IMR-90 (cell line): ENCODE measurements at regions not wholly inside any gene's neighbourhood (a gene's known extent, or its start where the extent isn't known, plus 50 kb on each side); places are given as distances from the start of the nearest gene placed in this dataset.

ENCODE experiments used
- ATAC-seq: fragments of 200-7000 bp; cut with Tn5 transposase; 2 replicates; pipeline ENCODE4 v1.9.1; 2020; ENCODE audit warnings: low read depth, mild to moderate bottlenecking, moderate library complexity
- BruUV-seq: library from RNA; stranded (reverse); fragments of 400-500 nt; replicated peaks from 2 replicates; lab custom pipeline; 2021; lab: Mats Ljungman, UMichigan
- CTCF ChIA-PET: fragments of 300-600 bp; formaldehyde crosslinking; extraction: SDS; loops from one replicate; lab custom pipeline; 2021; ENCODE audit warnings: antibody characterized with exemption; lab: Yijun Ruan, JAX
- POLR2A ChIA-PET: fragments of 300-600 bp; sonication (Branson Sonifier 250); formaldehyde crosslinking; loops from one replicate; lab custom pipeline; 2022; ENCODE audit warnings: antibody characterized with exemption; ENCODE audit not compliant: unreplicated experiment; lab: Charles Lee
- DNase-seq: peaks from one replicate; pipeline ENCODE4 v3.0.0; 2013
- H2AFZ ChIP-seq: replicated peaks from 2 replicates; pipeline ENCODE3; 2013; ENCODE audit warnings: low read length, mild to moderate bottlenecking; ENCODE audit not compliant: poor library complexity
- H2AK5ac ChIP-seq: 2 replicates; pipeline ENCODE4 v1.6.1; 2013; ENCODE audit warnings: low read depth, low read length, inconsistent platforms
- H2AK9ac ChIP-seq: replicated peaks from 2 replicates; pipeline ENCODE3; 2013; ENCODE audit warnings: mild to moderate bottlenecking, low read depth, low read length, moderate library complexity; ENCODE audit not compliant: poor library complexity
- H2BK120ac ChIP-seq: 2 replicates; pipeline ENCODE4 v1.6.1; 2013; ENCODE audit warnings: low read depth, low read length, inconsistent platforms
- H2BK15ac ChIP-seq: 3 replicates; pipeline ENCODE4 v1.6.1; 2013; ENCODE audit warnings: low read depth, low read length, inconsistent platforms
- H2BK20ac ChIP-seq: 2 replicates; pipeline ENCODE4 v1.6.1; 2013; ENCODE audit warnings: low read depth, mild to moderate bottlenecking, inconsistent platforms, low read length, moderate library complexity
- H2BK5ac ChIP-seq: 2 replicates; pipeline ENCODE4 v1.6.1; 2013; ENCODE audit warnings: mild to moderate bottlenecking, low read depth, low read length, inconsistent platforms; ENCODE audit not compliant: poor library complexity, severe bottlenecking
- H3K14ac ChIP-seq: replicated peaks from 2 replicates; pipeline ENCODE4 v1.6.1; 2013; ENCODE audit warnings: low read depth, low read length, inconsistent platforms
- H3K18ac ChIP-seq: 2 replicates; pipeline ENCODE4 v1.6.1; 2013; ENCODE audit warnings: low read depth, low read length, control low read depth
- H3K23ac ChIP-seq: 2 replicates; pipeline ENCODE4 v1.6.1; 2013; ENCODE audit warnings: low read depth, low read length, inconsistent platforms
- H3K27ac ChIP-seq: 2 replicates; pipeline ENCODE4 v1.5.1; 2013; ENCODE audit warnings: mild to moderate bottlenecking, control low read depth, low read length; ENCODE audit not compliant: insufficient read depth
- H3K27me3 ChIP-seq: 2 replicates; pipeline ENCODE4 v1.6.1; 2013; ENCODE audit warnings: low read length; ENCODE audit not compliant: control insufficient read depth, insufficient read depth
- H3K36me3 ChIP-seq: 2 replicates; pipeline ENCODE4 v1.6.1; 2013; ENCODE audit warnings: low read length, mixed read lengths; ENCODE audit not compliant: control insufficient read depth, insufficient read depth
- H3K4ac ChIP-seq: 2 replicates; pipeline ENCODE4 v1.6.1; 2013; ENCODE audit warnings: low read depth, low read length, inconsistent platforms
- H3K4me1 ChIP-seq: 2 replicates; pipeline ENCODE4 v1.6.1; 2013; ENCODE audit warnings: low read length, mixed read lengths; ENCODE audit not compliant: control insufficient read depth, insufficient read depth
- H3K4me2 ChIP-seq: 2 replicates; pipeline ENCODE4 v1.6.1; 2013; ENCODE audit warnings: low read depth, mild to moderate bottlenecking, control low read depth, low read length, moderate library complexity
- H3K4me3 ChIP-seq: 2 replicates; pipeline ENCODE4 v1.5.1; 2013; ENCODE audit warnings: low read depth, mild to moderate bottlenecking, control low read depth, low read length, moderate library complexity; ENCODE audit not compliant: insufficient read depth
- H3K56ac ChIP-seq: 2 replicates; pipeline ENCODE4 v1.6.1; 2013; ENCODE audit warnings: low read length, inconsistent platforms; ENCODE audit not compliant: insufficient read depth; ENCODE audit errors: extremely low read depth
- H3K79me1 ChIP-seq, 2 experiments: 2 replicates each; pipeline ENCODE4 v1.6.1; 2013; ENCODE audit warnings: low read length in 2 of 2, inconsistent platforms in 1 of 2, low read depth in 1 of 2
- H3K9ac ChIP-seq: 2 replicates; pipeline ENCODE4 v1.6.1; 2013; ENCODE audit warnings: low read depth, low read length, control low read depth
- H3K9me1 ChIP-seq: 2 replicates; pipeline ENCODE4 v1.6.1; 2013; ENCODE audit warnings: low read length, inconsistent platforms; ENCODE audit not compliant: insufficient read depth
- H3K9me3 ChIP-seq: 2 replicates; pipeline ENCODE4 v1.6.1; 2013; ENCODE audit warnings: low read length; ENCODE audit not compliant: control insufficient read depth, insufficient read depth
- H4K20me1 ChIP-seq: 2 replicates; pipeline ENCODE4 v1.6.1; 2013; ENCODE audit warnings: low read length, inconsistent platforms; ENCODE audit not compliant: insufficient read depth
- H4K5ac ChIP-seq: 2 replicates; pipeline ENCODE4 v1.6.1; 2013; ENCODE audit warnings: mild to moderate bottlenecking, low read depth, low read length, control low read depth
- H4K8ac ChIP-seq, 2 experiments: 2 replicates each; pipeline ENCODE4 v1.6.1; 2013; ENCODE audit warnings: low read depth in 2 of 2, low read length in 2 of 2, control low read depth in 1 of 2, inconsistent platforms in 1 of 2
- H4K91ac ChIP-seq: 2 replicates; pipeline ENCODE4 v1.6.1; 2013; ENCODE audit warnings: low read depth, low read length, inconsistent platforms; ENCODE audit not compliant: insufficient read depth
- BHLHE40 ChIP-seq: fragments of 150-350 bp; IDR thresholded peaks from 2 replicates; pipeline ENCODE4 v1.6.1; 2016; ENCODE audit warnings: mild to moderate bottlenecking, low read depth, low read length
- CEBPB ChIP-seq: IDR thresholded peaks from 2 replicates; pipeline ENCODE4 v1.6.1; 2012; ENCODE audit warnings: low read depth, low read length, improper control_type of control experiment
- MAFK ChIP-seq: IDR thresholded peaks from 2 replicates; pipeline ENCODE4 v1.6.1; 2012; ENCODE audit warnings: low read depth, low read length, improper control_type of control experiment
- MXI1 ChIP-seq: IDR thresholded peaks from 2 replicates; pipeline ENCODE4 v1.6.1; 2012; ENCODE audit warnings: low read depth, mild to moderate bottlenecking, low read length, moderate library complexity, borderline replicate concordance
- POLR2A ChIP-seq: IDR thresholded peaks from 2 replicates; pipeline ENCODE4 v1.6.1; 2012; ENCODE audit warnings: mild to moderate bottlenecking, low read depth, low read length
- RAD21 ChIP-seq: IDR thresholded peaks from 2 replicates; pipeline ENCODE4 v1.6.1; 2012; ENCODE audit warnings: low read length, improper control_type of control experiment
- RCOR1 ChIP-seq: IDR thresholded peaks from 2 replicates; pipeline ENCODE4 v1.6.1; 2012; ENCODE audit warnings: mild to moderate bottlenecking, low read length, improper control_type of control experiment; ENCODE audit not compliant: insufficient replicate concordance
- RFX5 ChIP-seq: IDR thresholded peaks from 2 replicates; pipeline ENCODE4 v1.8.0; 2012; ENCODE audit warnings: low read depth, mild to moderate bottlenecking, low read length, moderate library complexity
- SMC3 ChIP-seq: fragments of 150-350 bp; IDR thresholded peaks from 2 replicates; pipeline ENCODE4 v1.6.1; 2016; ENCODE audit warnings: low read depth, mild to moderate bottlenecking, antibody characterized with exemption, low read length, moderate library complexity
- WGBS, 2 experiments: methylation state at CpG; one replicate each; pipeline versions ENCODE4 v1.1.5 to v1.1.7; 2013; ENCODE audit warnings: missing lambda C conversion rate in 2 of 2; ENCODE audit not compliant: insufficient read length in 1 of 2; ENCODE audit errors: extremely low coverage in 2 of 2; 5-methylcytosine and 5-hydroxymethylcytosine counted together
- dilution Hi-C: fragments of 300-500 bp; cut with HindIII; formaldehyde crosslinking; loops from one replicate; pipeline ENCODE4 v1.14.3; 2018; ENCODE audit warnings: low sequenced_read_pairs; ENCODE audit not compliant: unreplicated experiment
- in situ Hi-C: fragments of 300-500 bp; cut with MboI; formaldehyde crosslinking; loops from 3 replicates; pipeline ENCODE4 v1.14.3; 2019; ENCODE audit warnings: low sequenced_read_pairs, inconsistent platforms, mixed read lengths
- intact Hi-C: fragments of 100-400 bp; cut with micrococcal nuclease; formaldehyde crosslinking; loops from 2 replicates; pipeline ENCODE4 v1.10.0; 2022
- TF ChIP-seq, protein P1 (sequence below): fragments of 150-350 bp; IDR thresholded peaks from 2 replicates; pipeline ENCODE4 v1.6.1; 2016; ENCODE audit warnings: low read depth, mild to moderate bottlenecking, low read length, moderate library complexity, borderline replicate concordance
- TF ChIP-seq, protein P2 (sequence below): conservative IDR thresholded peaks from 2 replicates; pipeline ENCODE4 v1.5.1; 2012; ENCODE audit warnings: mild to moderate bottlenecking, low read depth, low read length, improper control_type of control experiment

- no peak for TF ChIP-seq SMC3
- TF ChIP-seq RAD21 = no peak
Observed at GRCh38 chr2:150876251-150876950, 385.3 kb downstream of the RBM43 start (continued).

GRCh38 chr2:150873396-150873772 is 385.9 kb upstream of the RND3 start:
- POLR2A ChIA-PET = no interaction called here
- intact Hi-C loops = loop anchor here (10.0 kb wide), 2 partner anchors 249 to 379 kb away; no protein-coding TSS in a partner anchor
- CTCF ChIA-PET = no interaction called here
- no TSS peak for BruUV-seq
- Histone ChIP-seq H2AFZ (peak overlapping the region; percentile 78), H3K9me3 (peaks cover 2% of the 10 kb centered on the region; the same call in 1 of the 2 replicates), H2AK9ac (no peak overlapping the region), H3K27me3 (no peaks in the 10 kb centered on the region), H3K9ac (no peak overlapping the region), H3K9me1 (no peaks in the 10 kb centered on the region), H3K18ac (peak overlapping the region; percentile 58), H3K23ac (peak overlapping the region; percentile 55; the same call in 1 of the 2 replicates), H3K4me3 (no peak overlapping the region), H2BK120ac (peak overlapping the region; percentile 66; the same call in 1 of the 2 replicates), H4K91ac (no peak overlapping the region), H2BK20ac (peak overlapping the region; percentile 48; the same call in 1 of the 2 replicates), H3K4me2 (peak overlapping the region; percentile 1), H3K4ac (peak overlapping the region; percentile 48; the same call in 1 of the 2 replicates), H4K5ac (no peak overlapping the region), H3K56ac (no peak overlapping the region), H3K14ac (peak overlapping the region; percentile 12), H2AK5ac (no peak overlapping the region), H3K36me3 (no peaks in the 10 kb centered on the region), H3K4me1 (peaks cover 12% of the 10 kb centered on the region), H4K8ac (peak overlapping the region in 1 of 2 experiments; percentile 57; a peak in 1 of 4 replicates), H2BK15ac (no peak overlapping the region), H2BK5ac (peak overlapping the region; percentile 35), H3K27ac (peak overlapping the region; percentile 51; the same call in 1 of the 2 replicates), H3K79me1 (no peaks in the 10 kb centered on the region), H4K20me1 (no peaks in the 10 kb centered on the region)
- dilution Hi-C loops = no loop called here
- no peak for TF ChIP-seq MXI1
- TF ChIP-seq, protein P1, sequence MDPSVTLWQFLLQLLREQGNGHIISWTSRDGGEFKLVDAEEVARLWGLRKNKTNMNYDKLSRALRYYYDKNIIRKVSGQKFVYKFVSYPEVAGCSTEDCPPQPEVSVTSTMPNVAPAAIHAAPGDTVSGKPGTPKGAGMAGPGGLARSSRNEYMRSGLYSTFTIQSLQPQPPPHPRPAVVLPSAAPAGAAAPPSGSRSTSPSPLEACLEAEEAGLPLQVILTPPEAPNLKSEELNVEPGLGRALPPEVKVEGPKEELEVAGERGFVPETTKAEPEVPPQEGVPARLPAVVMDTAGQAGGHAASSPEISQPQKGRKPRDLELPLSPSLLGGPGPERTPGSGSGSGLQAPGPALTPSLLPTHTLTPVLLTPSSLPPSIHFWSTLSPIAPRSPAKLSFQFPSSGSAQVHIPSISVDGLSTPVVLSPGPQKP = no peak
- TF ChIP-seq RCOR1 = no peak
- no peak for TF ChIP-seq CEBPB
- no peak for TF ChIP-seq MAFK
- TF ChIP-seq, protein P2, sequence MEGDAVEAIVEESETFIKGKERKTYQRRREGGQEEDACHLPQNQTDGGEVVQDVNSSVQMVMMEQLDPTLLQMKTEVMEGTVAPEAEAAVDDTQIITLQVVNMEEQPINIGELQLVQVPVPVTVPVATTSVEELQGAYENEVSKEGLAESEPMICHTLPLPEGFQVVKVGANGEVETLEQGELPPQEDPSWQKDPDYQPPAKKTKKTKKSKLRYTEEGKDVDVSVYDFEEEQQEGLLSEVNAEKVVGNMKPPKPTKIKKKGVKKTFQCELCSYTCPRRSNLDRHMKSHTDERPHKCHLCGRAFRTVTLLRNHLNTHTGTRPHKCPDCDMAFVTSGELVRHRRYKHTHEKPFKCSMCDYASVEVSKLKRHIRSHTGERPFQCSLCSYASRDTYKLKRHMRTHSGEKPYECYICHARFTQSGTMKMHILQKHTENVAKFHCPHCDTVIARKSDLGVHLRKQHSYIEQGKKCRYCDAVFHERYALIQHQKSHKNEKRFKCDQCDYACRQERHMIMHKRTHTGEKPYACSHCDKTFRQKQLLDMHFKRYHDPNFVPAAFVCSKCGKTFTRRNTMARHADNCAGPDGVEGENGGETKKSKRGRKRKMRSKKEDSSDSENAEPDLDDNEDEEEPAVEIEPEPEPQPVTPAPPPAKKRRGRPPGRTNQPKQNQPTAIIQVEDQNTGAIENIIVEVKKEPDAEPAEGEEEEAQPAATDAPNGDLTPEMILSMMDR = no peak
- TF ChIP-seq RFX5 = no peak
- no peak for TF ChIP-seq BHLHE40
- TF ChIP-seq SMC3 = no peak
- no peak for TF ChIP-seq POLR2A
- WGBS, 2 experiments = no CpG with 5 or more reads among the region's 4 CpGs
- no peak for ATAC-seq
- in situ Hi-C loops = no loop called here
- DNase-seq = no peak
